Memory B cell (primary cell): ENCODE measurements at regions not wholly inside any gene's neighbourhood (a gene's known extent, or its start where the extent isn't known, plus 50 kb on each side); places are given as distances from the start of the nearest gene placed in this dataset.
"Not testable (repeated sequence)": the region's sequence is repeated elsewhere in the genome, so short reads cannot be mapped to it uniquely, and the experiment has no call there.

Experiments used
- ATAC-seq: fragments of 150-1000 bp; cut with Tn5 transposase; 2 replicates; pipeline ENCODE4 v1.10.0; 2021; ENCODE audit warnings: low read depth, mild to moderate bottlenecking, moderate library complexity
- DNase-seq, 2 donors: peaks; one replicate each; pipeline ENCODE4 v3.0.0; 2022; ENCODE audit warnings: low spot score in 2 of 2
- H3K27ac Mint-ChIP-seq: one replicate; pipeline ENCODE4 v1.8.0; 2022; ENCODE audit warnings: mild to moderate bottlenecking, moderate library complexity, mixed read lengths
- H3K27me3 Mint-ChIP-seq: one replicate; pipeline ENCODE4 v1.8.0; 2022; ENCODE audit warnings: mixed read lengths
- H3K36me3 Mint-ChIP-seq: one replicate; pipeline ENCODE4 v1.8.0; 2022; ENCODE audit warnings: mild to moderate bottlenecking, mixed read lengths
- H3K4me1 Mint-ChIP-seq: one replicate; pipeline ENCODE4 v1.8.0; 2022; ENCODE audit warnings: mixed read lengths
- H3K4me3 Mint-ChIP-seq: one replicate; pipeline ENCODE4 v1.8.0; 2022; ENCODE audit warnings: mild to moderate bottlenecking, moderate library complexity, mixed read lengths
- H3K9me3 Mint-ChIP-seq: one replicate; pipeline ENCODE4 v1.8.0; 2022; ENCODE audit warnings: mixed read lengths

GRCh38 chrX:7996851-7997250, 69.6 kb upstream of the PNPLA4 start:
- H3K36me3 Mint-ChIP-seq, result no peaks in the 10 kb centered on the region
- no peak overlapping the region for H3K4me3 Mint-ChIP-seq
- H3K27me3 Mint-ChIP-seq, result no peaks in the 10 kb centered on the region
- ATAC-seq (no peak), DNase-seq (no peak)
- no peaks in the 10 kb centered on the region for H3K9me3 Mint-ChIP-seq
- H3K27ac Mint-ChIP-seq, result no peak overlapping the region
- no peaks in the 10 kb centered on the region for H3K4me1 Mint-ChIP-seq

DNA sequence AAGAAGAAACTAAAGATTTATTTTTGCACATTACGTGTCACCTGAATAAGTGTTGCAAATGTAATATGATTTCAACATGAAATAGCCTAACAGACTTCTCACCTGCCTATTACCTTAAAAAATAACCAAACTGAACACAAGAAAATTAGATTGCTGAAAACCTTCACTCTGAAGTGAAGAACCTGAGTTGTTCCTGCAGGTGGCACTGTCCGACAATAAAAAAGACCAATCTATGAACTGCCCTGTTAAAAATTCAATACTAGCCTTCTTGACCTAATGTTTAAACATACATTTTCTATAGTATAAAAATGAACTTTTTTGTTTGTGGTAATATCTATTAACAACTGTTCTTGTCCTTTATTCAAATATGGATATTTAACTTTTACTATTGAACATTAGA, 69.2 kb upstream of the PNPLA4 start:
- ATAC-seq, result no peak
- Mint-ChIP-seq H3K36me3 (no peaks in the 10 kb centered on the region), H3K9me3 (no peaks in the 10 kb centered on the region), H3K4me3 (no peak overlapping the region), H3K27ac (no peak overlapping the region), H3K27me3 (no peaks in the 10 kb centered on the region), H3K4me1 (no peaks in the 10 kb centered on the region)
- DNase-seq, result peak in 1 of 2 donors; percentile 11

GRCh38 chrX:7993873-7994272, 66.7 kb upstream of the PNPLA4 start:
- H3K27me3 Mint-ChIP-seq, result no peaks in the 10 kb centered on the region
- ATAC-seq, result no peak
- DNase-seq, result no peak

DNA sequence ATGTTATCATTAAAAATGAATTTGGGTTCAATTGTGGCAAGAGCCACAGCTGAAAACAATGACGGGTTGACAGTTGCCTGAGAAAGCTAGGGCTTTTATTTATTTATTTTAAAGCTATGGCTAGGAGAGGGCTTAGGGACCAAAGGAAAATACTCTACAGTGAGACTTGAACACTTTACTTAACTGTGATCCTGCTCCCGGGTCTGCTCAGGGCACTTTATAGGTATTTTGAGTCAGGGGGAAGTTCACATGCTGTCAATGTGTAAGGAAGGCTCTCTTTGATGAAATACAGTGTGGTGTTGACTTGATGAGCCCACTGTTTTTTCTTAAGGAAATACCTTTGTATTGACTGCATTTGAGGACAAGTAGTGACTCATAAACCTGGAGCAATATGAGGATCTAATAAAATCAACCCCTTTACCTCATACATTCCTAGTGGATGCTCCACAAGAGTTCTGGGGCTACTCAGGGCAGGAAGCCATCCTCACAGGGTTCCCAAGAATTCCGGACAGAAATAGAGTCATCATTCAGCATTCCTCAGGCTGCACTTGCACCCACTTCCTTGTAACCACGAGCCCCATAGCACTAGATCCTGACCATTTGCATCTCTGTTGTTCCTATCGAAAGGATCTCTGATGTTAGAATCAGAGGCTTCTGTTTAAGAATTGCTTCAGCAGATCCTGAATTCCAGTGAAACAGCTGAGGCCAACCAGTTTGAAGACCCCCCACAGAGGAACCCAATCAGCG, 61.0 kb upstream of the PNPLA4 start:
- DNase-seq, H3K27me3 Mint-ChIP-seq, H3K4me1 Mint-ChIP-seq, H3K27ac Mint-ChIP-seq, H3K9me3 Mint-ChIP-seq, H3K36me3 Mint-ChIP-seq, ATAC-seq, H3K4me3 Mint-ChIP-seq: not testable (repeated sequence)

More at GRCh38 chrX:7993873-7994272, 66.7 kb upstream of the PNPLA4 start:
- no peak overlapping the region for H3K27ac Mint-ChIP-seq
- H3K4me1 Mint-ChIP-seq, result no peaks in the 10 kb centered on the region
- no peak overlapping the region for H3K4me3 Mint-ChIP-seq
- no peaks in the 10 kb centered on the region for H3K9me3 Mint-ChIP-seq
- no peaks in the 10 kb centered on the region for H3K36me3 Mint-ChIP-seq

DNA sequence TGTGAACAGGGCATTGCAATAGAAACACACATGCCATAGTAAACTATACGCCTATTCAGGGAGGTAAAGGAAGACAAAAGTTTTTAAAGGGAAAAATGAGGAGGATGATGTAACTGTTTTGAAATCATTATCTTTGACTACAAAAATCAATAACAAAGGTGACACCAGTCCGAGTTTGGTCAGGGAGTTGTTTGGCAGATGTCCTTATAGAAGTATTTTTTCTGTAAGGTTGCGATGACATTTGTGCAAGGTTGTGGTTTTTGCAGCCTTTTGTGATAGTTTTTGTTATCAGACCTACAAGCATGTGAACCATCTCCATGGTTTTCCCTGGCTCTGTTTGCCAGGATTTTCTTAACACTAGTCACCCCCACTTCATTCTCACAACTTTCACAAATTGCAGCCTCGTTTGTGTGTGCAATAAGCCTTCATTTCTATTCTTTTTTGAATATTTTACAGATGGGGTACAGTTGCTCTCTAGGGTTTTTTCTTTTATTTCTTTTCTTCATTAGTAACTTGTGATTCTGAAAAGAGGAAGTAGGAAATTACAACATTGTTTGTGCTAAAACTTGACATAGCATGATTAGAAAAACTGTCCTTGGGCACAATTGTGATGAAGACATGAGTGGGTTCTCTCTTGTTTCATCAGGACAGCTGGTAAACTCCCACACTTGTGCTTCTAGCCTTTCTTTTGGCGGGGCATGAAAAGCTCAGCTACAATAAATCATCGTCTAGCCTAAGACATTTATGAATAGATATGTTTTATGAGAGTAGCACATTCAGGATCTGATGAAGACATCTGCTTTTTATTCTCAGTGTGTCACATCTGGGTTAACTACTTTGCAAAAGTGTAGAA, 60.2 kb upstream of the PNPLA4 start:
- Mint-ChIP-seq H3K9me3 (no peaks in the 10 kb centered on the region), H3K27ac (no peak overlapping the region), H3K4me1 (no peaks in the 10 kb centered on the region), H3K27me3 (no peaks in the 10 kb centered on the region), H3K36me3 (no peaks in the 10 kb centered on the region), H3K4me3 (no peak overlapping the region)
- no peak for ATAC-seq
- no peak for DNase-seq

- not testable (repeated sequence) for H3K9me3 Mint-ChIP-seq, H3K36me3 Mint-ChIP-seq, H3K27ac Mint-ChIP-seq, ATAC-seq, H3K4me3 Mint-ChIP-seq, DNase-seq, H3K27me3 Mint-ChIP-seq, H3K4me1 Mint-ChIP-seq
Measured at GRCh38 chrX:7986738-7987137, 59.5 kb upstream of the PNPLA4 start.

GRCh38 chrX:7985568-7985967, 58.4 kb upstream of the PNPLA4 start:
- Mint-ChIP-seq H3K9me3 (no peaks in the 10 kb centered on the region), H3K4me1 (no peaks in the 10 kb centered on the region)

GRCh38 chrX:7983581-7983980, 56.4 kb upstream of the PNPLA4 start:
- Mint-ChIP-seq H3K27ac (no peak overlapping the region), H3K36me3 (no peaks in the 10 kb centered on the region), H3K27me3 (no peaks in the 10 kb centered on the region), H3K9me3 (no peaks in the 10 kb centered on the region), H3K4me1 (no peaks in the 10 kb centered on the region), H3K4me3 (no peak overlapping the region)
- DNase-seq (no peak), ATAC-seq (no peak)

More at GRCh38 chrX:7985568-7985967, 58.4 kb upstream of the PNPLA4 start:
- Mint-ChIP-seq H3K27me3 (no peaks in the 10 kb centered on the region), H3K36me3 (no peaks in the 10 kb centered on the region), H3K4me3 (no peak overlapping the region), H3K27ac (no peak overlapping the region)
- ATAC-seq, result no peak
- no peak for DNase-seq
